ENCODE measurements at regions not wholly inside any gene's neighbourhood (a gene's known extent, or its start where the extent isn't known, plus 50 kb on each side); places are given as distances from the start of the nearest gene placed in this dataset.

- Histone ChIP-seq H3K4me1 (ENCODE audit: insufficient read depth) (no peaks in the 10 kb centered on the region), H3K27ac (no peak overlapping the region), H3K4me3 (no peak overlapping the region), H2AFZ (no peak overlapping the region), H3K36me3 (replicated peaks; ENCODE audit: insufficient read depth, low read depth) (no peaks in the 10 kb centered on the region), H3K79me2 (no peaks in the 10 kb centered on the region), H3K9me3 (ENCODE audit: low read depth) (no peaks in the 10 kb centered on the region), H4K20me1 (ENCODE audit: insufficient read depth, poor library complexity, severe bottlenecking) (no peaks in the 10 kb centered on the region), H3K9me2 (replicated peaks; ENCODE audit: insufficient read depth) (no peaks in the 10 kb centered on the region), H3K27me3 (no peaks in the 10 kb centered on the region), H3K4me2 (no peak overlapping the region)
- no peak for DNase-seq (ENCODE audit: low spot score)
- WGBS (ENCODE audit: low lambda C conversion rate, missing lambda C conversion rate), result 71% methylated on average over 7 of the region's 7 CpGs
- TF ChIP-seq EZH2phosphoT487 (IDR thresholded peaks at IDR 0.05; ENCODE audit: low read depth, severe bottlenecking, unreplicated experiment) (no peak), EZH2 (IDR thresholded peaks at IDR 0.05; ENCODE audit: borderline replicate concordance) (no peak)
- TF ChIP-seq, protein P1, sequence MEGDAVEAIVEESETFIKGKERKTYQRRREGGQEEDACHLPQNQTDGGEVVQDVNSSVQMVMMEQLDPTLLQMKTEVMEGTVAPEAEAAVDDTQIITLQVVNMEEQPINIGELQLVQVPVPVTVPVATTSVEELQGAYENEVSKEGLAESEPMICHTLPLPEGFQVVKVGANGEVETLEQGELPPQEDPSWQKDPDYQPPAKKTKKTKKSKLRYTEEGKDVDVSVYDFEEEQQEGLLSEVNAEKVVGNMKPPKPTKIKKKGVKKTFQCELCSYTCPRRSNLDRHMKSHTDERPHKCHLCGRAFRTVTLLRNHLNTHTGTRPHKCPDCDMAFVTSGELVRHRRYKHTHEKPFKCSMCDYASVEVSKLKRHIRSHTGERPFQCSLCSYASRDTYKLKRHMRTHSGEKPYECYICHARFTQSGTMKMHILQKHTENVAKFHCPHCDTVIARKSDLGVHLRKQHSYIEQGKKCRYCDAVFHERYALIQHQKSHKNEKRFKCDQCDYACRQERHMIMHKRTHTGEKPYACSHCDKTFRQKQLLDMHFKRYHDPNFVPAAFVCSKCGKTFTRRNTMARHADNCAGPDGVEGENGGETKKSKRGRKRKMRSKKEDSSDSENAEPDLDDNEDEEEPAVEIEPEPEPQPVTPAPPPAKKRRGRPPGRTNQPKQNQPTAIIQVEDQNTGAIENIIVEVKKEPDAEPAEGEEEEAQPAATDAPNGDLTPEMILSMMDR (IDR thresholded peaks at IDR 0.05; ENCODE audit: poor library complexity), result no peak
Observed at GRCh38 chr13:99734013-99734693, 232.9 kb downstream of the TM9SF2 start.

DNA sequence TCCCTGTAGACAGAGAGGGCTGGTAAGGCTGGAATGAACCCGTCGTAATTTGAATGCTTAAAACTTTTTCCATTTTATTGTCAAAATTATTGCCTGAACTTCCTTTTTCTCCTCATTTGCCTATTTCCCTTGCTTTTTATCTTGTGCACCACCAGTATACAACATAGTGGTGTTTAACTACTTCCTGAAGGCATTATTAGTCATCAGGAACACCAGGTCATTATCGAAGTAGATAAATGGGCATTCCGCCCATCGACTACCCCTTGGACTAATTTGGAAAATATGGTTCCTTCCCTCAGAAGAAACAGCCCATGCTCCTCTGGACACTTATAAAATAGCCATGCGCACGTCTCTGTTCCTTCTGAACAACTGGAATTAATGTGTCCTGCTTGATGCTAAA lies 232.1 kb downstream of the TM9SF2 start:
- Histone ChIP-seq H4K20me1 (ENCODE audit: insufficient read depth, poor library complexity, severe bottlenecking) (no peaks in the 10 kb centered on the region), H3K79me2 (no peaks in the 10 kb centered on the region), H3K9me2 (replicated peaks; ENCODE audit: insufficient read depth) (no peaks in the 10 kb centered on the region), H3K4me2 (no peak overlapping the region), H3K4me3 (no peak overlapping the region), H3K4me1 (ENCODE audit: insufficient read depth) (no peaks in the 10 kb centered on the region), H3K36me3 (replicated peaks; ENCODE audit: insufficient read depth, low read depth) (no peaks in the 10 kb centered on the region), H3K27me3 (no peaks in the 10 kb centered on the region), H3K9me3 (ENCODE audit: low read depth) (no peaks in the 10 kb centered on the region), H3K27ac (no peak overlapping the region), H2AFZ (no peak overlapping the region)
- DNase-seq (ENCODE audit: low spot score), result no peak
- WGBS (ENCODE audit: low lambda C conversion rate, missing lambda C conversion rate), result 71% methylated on average over 7 of the region's 7 CpGs
- TF ChIP-seq EZH2 (IDR thresholded peaks at IDR 0.05; ENCODE audit: borderline replicate concordance) (no peak), EZH2phosphoT487 (IDR thresholded peaks at IDR 0.05; ENCODE audit: low read depth, severe bottlenecking, unreplicated experiment) (no peak)
- TF ChIP-seq, protein P1 (IDR thresholded peaks at IDR 0.05; ENCODE audit: poor library complexity), result no peak

GRCh38 chr13:99731747-99732146 lies 230.5 kb downstream of the TM9SF2 start:
- H3K4me1 ChIP-seq (ENCODE audit: insufficient read depth), result no peaks in the 10 kb centered on the region
- no peak overlapping the region for H3K27ac ChIP-seq
- no peaks in the 10 kb centered on the region for H4K20me1 ChIP-seq (ENCODE audit: insufficient read depth, poor library complexity, severe bottlenecking)
- no peaks in the 10 kb centered on the region for H3K9me2 ChIP-seq (replicated peaks; ENCODE audit: insufficient read depth)
- H3K4me3 ChIP-seq, result no peak overlapping the region
- no peaks in the 10 kb centered on the region for H3K9me3 ChIP-seq (ENCODE audit: low read depth)
- no peak overlapping the region for H3K4me2 ChIP-seq
- H3K79me2 ChIP-seq, result no peaks in the 10 kb centered on the region
- H2AFZ ChIP-seq, result no peak overlapping the region
- H3K27me3 ChIP-seq, result no peaks in the 10 kb centered on the region
- WGBS (ENCODE audit: low lambda C conversion rate, missing lambda C conversion rate), result 68% methylated on average over 4 of the region's 4 CpGs
- no peaks in the 10 kb centered on the region for H3K36me3 ChIP-seq (replicated peaks; ENCODE audit: insufficient read depth, low read depth)
- DNase-seq (ENCODE audit: low spot score), result no peak
- no peak for TF ChIP-seq EZH2 (IDR thresholded peaks at IDR 0.05; ENCODE audit: borderline replicate concordance)
- TF ChIP-seq, protein P1 (IDR thresholded peaks at IDR 0.05; ENCODE audit: poor library complexity), result no peak
- no peak for TF ChIP-seq EZH2phosphoT487 (IDR thresholded peaks at IDR 0.05; ENCODE audit: low read depth, severe bottlenecking, unreplicated experiment)

All from hepatocyte (in vitro differentiated cells).